Muscle of arm (tissue), 1 donor: ENCODE measurements at regions not wholly inside any gene's neighbourhood (a gene's known extent, or its start where the extent isn't known, plus 50 kb on each side); places are given as distances from the start of the nearest gene placed in this dataset.
"Not testable (repeated sequence)": the region's sequence is repeated elsewhere in the genome, so short reads cannot be mapped to it uniquely, and the experiment has no call there.

Source experiments
- DNase-seq: peaks from one replicate; pipeline ENCODE4 v3.0.0-alpha.2; 2013

DNA sequence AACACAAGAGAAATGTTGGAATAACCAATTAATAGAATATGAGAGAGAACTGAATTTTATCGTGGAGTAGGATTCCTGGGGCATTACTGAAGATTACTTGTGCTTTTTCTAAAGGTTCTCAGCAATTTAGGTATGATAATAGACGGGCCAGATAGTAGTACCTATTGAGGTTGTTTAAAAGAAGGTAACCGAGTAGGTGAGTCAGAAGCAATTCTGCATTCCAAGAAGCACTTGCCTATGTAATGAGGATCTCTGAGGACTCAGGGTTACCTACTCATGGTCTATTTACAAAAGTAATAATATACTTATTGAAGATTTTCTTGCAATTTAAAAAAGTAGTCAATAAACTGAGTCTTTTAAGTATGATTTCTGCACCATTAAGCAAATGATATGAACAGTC, 1469.8 kb downstream of the BRINP3 start:
- no peak for DNase-seq

DNA sequence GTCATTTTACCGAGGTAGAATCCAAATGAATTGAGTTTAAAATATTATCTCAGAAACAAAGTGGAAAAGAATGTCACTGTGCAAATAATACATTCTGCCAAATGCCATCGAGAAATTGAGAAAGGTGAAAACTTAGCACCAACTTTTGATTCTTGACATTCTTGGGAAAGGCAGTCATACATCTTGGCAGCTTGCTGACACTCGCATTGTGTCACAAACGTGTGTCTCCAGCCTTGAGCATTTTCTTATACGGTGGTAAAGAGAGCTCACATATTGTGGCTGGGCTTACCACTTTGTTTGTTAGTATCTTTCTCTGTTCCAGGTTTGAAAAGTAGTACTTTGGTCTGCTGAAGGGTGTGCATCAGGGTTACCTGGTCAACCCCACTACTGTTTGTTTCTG, 1456.1 kb downstream of the BRINP3 start:
- no peak for DNase-seq

DNA sequence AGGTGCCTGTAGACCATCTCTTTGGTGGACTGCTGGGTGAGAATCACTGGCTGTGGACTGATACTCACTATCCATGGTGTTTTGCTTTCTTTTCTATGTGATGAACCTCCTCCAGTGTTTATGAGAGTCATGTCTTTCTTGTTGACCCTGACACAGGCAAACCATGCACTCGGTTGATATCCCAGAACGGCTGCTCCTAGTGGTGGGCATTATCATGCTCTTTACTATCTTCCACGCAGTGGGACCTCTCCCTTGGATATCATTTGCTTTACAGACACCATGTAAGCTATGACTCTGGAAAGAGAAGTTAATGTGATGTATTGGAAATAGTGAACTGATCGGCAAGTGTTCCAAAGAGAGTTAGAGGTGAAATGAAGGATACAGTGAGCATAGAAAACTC, 1455.6 kb downstream of the BRINP3 start:
- DNase-seq, result no peak

DNA sequence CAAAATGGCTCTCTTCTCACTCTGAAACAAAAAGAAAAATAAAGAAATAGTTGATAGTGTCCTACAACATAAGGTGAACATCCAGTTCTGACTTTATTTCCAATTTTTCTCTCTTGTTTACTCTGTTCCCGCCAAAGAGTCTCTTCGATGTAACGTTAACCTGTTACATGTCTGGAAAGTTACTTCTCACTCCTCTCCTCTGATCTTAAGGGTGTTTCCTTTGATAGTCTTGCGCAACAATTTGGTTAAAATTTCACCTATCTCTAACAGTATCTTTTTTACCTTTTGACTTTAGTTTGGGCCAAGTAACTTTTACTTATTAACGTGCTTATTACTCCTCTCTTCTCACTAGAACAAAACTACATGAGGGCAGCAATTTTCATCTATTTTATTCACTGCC, 1450.2 kb downstream of the BRINP3 start:
- DNase-seq, result no peak

DNA sequence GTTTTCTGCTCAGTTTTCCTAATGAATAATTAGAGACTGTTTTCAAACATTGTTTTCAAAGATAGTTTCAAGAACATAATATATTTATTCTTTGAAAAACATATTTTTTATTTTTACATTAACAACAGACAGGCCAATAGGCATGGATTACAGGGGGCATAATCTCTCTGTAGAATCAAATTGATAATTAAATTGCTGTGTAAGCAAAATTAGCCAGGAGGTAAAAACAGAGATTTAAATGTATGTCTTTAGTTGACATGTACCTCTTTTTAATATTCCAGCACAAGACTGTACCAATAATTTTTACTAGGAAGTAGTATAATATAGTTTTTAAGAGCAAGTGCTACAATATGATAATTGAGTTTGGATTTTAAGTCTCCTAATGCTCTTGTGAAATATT, 1444.5 kb downstream of the BRINP3 start:
- no peak for DNase-seq

DNA sequence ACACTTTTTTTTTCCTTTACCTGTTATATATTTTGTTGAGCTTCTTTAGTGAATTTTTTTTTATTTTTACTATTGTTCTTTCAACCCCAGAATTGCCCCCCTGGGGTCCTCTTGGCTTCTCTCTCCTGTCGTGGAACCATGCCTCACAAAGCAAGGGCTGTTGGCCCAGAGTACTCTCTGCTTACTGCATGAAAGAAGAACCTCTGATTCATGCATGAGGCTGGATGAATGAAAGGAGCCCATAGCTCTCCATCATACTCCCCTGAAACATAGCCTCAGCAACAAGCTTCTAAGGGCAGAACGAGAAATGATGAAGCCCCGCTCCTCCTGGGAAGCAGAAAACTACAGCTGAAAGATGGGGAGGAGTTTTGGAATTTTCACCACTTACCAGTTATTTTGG, 1441.0 kb downstream of the BRINP3 start:
- DNase-seq, result no peak

DNA sequence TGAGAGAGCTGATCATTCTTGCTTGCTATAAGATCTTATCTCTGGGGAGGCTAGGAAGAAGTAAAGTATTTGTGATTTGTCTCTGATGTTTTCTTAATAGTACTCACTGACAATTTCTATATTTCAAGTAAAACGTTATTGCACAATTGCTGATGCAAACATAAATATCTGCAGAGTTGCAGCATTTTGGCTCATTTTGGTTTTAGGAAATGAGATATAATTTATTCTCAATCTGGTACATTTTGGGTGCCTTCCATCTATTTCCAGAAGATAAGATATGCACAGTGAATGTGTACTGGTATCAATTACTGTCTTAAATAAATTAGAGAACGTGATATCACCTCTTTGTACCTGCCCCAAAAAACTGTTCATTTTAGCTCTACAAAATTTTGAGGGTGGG, 1431.5 kb downstream of the BRINP3 start:
- no peak for DNase-seq

DNA sequence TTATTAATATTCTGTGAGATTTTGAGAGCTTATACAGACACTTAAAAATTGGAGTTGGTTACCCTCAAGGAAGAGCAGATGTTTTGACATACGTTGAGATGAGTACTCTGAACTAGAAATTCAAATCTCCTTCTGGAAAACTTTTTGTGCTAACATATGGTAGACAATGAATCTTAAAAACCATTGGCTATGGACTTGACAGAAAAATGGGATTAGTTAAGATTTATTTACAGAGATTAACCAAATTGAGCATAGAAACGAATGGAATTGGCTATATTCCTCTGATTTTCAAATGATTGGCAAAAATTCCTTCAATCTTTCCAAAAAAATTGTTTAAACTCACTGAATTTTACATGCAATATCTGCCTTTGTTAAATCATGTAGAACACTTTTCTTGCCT, 1392.9 kb downstream of the BRINP3 start:
- no peak for DNase-seq

DNA sequence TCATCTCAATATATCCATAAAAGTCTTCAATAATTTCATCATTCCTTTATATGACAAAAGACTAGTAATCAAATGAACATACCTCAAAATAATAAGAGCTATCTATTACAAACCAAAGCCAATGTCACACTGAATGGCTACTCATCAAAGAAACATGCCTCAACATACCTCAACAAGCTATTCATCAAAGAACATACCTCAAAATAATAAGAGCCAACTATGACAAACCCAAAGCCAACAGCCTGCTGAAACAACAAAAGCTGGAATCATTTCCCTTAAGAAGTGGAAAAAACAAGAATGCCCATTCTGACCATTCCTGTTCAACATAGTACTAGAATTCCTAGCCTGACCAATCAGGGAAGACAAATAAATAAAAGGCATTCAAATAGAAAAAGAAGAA, 1373.7 kb downstream of the BRINP3 start:
- DNase-seq, result no peak

DNA sequence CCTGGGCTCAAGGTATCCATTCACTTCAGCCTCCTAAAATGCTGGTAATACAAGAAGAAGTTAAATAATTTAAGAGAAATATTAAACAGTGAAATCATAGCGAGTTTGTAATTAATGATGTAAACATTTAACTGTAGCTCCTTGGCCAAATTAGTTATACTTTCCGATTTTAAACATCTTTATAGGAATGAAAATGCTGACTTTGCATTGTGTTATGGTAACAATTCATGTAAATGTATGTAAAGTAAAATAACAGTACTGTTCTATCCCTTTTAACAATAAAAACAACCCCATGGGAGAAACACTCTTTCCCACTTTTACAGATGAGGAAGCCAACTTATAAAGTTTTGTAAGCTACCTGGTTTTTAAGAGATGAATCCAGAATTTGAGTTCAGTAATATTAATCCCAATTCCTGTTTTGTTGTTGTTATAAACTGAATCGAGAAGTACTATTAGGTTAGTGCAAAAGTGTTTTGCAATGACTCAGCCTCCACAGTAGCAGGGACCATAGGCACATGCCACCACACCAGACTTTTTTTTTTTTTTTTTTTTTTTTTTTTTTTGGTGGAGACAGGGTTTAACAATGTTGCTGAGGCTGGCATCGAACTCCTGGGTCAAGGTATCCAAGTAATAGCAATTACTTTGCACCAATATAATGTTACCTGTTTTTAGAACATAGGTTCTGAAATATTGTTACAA, 1360.4 kb downstream of the BRINP3 start:
- no peak for DNase-seq

DNA sequence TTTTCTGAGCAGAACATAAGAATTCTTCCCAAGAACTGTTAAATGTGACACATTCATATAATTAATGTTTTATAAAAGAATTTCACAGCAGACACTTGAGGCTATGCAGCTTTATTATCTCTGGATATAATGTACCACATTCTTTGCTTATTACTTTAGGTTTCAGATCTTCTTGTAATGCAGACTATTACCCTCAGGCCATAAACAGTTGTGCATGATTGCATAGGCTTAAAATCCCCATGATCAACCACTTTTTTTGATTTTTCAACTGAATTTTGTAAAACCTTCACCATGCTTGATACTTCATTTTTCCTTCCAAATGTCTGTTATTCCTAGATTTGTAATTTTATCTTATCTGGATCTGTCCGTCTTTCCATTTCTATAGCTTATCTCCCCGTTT, 1355.7 kb downstream of the BRINP3 start:
- no peak for DNase-seq

DNA sequence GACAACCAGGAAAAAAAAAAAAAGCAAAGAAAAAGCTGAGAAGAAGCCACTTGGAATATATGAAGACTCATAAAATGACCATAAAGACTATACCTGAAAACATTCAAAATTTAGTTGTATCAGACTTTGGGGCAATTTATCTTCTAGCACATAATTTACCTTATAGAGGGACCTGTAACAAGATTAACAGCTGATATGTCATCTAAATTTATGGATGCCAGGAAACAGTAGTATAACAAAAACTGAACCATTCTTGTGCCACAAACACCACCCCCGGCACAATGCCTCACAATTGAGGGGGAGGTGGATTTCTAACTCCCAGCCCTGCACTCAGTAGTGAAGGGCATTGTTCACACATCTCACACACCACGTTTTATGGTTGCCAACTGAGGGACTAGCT, 1352.0 kb downstream of the BRINP3 start:
- DNase-seq, result no peak

DNA sequence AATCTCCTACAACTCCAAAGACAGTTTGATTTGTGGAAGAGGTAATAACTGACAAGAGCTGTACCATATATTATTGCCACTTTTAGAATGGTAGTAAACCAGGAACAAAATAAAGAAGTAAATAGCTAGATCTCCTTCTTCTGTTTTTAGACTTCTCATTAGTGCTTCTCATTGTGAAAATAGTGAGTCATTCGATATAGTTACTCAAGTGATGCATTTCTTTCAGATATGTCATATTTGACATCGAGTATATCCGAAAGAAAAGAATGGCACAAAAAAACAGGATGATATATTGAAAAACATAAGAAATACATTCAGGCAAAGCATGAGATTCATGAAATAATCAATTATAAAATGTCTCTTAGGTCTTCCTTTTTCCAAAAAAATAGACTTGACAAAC, 1346.1 kb downstream of the BRINP3 start:
- DNase-seq, result no peak

DNA sequence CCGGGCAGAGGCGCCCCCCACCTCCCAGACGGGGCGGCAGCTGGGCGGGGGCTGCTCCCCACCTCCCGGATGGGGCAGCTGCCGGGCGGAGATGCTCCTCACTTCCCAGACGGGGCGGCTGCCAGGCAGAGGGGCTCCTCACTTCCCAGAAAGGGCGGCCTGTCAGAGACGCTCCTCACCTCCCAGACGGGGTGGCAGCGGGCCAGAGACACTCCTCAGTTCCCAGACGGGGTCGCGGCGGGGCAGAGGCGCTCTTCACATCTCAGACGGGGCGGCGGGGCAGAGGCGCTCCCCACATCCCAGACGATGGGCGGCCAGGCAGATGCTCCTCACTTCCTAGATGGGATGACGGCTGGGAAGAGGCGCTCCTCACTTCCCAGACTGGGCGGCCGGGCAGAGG, 1337.9 kb downstream of the BRINP3 start:
- not testable (repeated sequence) for DNase-seq

DNA sequence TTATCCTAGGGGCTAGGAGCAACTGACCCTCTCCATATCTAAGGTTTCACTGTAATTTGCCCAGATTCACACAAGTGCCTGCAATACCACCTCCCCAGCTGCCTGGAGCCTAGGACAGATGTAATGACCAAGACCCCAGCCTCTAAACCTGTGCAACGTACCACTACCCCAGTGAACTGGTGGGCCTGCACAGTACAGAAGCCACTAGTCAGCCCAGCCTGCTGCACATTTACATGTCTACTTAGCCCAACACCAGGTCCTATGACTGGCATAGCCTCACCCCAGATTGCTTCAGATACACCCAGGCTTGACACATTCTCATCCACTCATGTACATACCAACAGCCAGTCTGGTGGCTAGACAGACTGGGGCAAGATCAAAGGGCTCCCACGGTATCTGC, 1336.6 kb downstream of the BRINP3 start:
- DNase-seq, result no peak

DNA sequence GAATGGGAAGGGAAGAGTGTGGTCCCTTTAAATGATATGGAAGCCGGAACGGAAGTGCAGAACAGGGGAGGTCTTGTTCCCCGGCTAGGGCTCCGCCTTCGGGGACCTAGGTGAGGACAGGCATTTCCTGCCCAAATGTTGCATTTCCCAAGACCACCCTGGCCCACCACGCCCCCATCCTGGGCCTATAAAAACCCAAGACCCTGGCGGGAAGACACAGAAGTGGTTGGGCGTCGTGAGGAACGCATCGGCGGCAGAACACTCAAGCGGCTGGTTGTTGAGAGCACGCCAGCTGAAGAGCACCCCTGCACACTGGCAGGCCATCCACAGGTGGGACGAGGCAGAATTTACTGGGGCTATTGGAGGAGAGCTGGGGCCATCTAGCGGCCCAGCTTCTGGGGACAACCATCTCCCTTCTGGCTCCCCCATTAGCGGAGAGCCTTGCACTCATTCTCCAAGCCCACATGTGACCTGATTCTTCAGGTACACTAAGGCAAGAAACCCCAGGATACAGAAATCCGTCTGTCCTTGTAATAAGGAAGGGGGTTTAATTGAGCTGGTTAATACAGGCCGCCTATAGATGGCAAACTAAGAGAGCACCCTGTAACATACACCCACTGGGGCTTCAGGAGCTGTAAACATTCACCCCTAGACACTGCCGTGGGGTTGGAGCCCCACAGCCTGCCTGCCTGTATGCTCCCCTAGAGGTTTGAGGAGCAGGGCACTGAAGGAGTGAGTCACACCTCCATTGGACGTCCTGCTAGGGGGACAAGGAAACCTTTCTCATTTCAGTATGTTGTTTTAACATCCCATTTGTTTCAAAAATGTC, 1327.9 kb downstream of the BRINP3 start:
- DNase-seq, result no peak

DNA sequence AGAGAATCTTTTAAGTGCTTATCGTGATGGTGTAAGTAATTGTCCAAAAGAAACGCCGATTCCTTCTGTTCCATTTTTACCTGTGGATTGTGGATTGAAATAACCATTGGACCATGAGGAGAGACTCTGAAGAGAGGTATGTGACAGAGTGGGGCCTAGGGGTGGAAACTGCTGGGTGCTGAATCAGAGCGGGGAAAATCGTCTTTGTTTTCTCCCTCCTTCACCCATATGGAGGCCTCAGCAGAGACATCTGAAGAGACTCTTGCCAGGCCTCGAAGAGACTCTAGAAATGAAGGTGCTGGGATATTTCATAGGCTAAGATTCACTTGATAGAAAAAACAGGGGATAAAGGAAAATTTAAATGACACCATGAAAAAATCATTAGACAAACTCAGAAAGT, 1327.0 kb downstream of the BRINP3 start:
- no peak for DNase-seq

DNA sequence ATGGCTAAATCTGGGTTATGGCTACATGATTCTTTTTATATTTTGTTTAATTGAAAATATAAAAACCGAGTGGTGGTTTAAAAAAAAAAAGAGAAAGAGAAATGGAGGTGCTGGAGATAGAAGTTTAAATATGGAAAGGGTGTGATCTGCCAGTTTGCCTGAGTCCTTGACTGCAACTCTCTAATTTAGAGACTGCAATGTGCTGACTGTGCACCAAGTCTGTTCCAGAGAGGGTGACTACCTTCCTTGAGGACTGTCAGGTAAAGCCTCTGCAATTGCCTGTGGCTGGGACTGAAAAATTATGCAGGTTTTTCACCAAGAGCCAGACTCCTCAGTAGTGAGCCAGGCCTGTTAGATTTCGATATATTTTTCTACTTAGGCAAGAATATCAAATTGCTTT, 1326.3 kb downstream of the BRINP3 start:
- no peak for DNase-seq

DNA sequence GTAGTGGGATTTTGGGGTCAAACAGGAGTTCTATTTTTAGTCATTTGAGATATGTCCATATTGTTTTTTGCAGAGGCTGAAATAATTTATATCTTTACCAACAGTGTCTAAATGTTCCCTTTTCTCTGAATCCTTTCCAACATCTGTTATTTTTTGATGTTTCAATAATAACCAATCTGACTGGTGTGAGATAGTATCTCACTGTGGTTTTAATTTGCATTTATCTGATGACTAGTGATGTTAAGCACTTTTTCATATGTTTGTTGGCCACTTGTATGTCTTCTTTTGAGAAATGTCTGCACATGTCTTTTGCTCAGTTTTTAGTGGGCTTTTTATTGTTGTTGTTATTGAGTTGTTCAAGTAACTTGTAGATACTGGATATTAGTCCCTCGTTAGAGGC, 1325.0 kb downstream of the BRINP3 start:
- DNase-seq, result no peak

DNA sequence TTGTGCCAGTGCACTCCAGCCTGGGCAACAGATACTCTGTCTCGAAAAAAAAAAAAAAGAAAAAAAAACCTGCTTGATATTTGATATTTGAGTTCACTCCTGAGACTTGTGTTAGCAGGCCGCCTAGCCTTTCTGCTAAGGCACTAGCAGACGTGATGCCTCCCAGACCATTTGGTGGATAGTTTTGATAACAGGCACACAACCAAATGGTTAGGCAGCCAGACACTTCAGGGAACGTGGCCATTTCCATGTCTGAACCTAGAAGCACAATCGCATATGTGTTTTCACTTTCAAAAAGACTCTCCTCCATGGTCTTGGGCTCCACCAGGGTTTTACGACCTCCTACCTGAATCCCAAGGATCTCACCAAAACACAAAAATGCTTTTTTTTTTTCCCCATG, 1319.5 kb downstream of the BRINP3 start:
- DNase-seq, result no peak

DNA sequence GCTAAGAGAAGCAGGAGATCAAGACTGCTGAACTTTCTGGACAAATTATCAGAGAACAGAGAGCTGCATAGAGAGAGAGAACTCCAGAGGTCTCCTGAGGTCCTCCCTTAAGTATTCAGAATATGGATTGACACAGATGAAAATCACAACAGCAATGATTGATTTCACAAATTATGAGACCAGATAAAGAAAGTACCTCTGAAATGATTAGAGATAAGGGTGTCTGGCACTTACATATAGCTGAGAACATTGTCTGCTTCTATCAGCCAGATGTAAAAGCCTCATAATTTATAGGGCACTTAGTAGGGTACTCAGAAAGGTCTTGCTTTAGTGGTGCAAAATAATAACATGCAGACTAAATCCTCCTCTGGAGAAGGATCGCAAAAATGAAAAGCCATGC, 1301.8 kb downstream of the BRINP3 start:
- no peak for DNase-seq

DNA sequence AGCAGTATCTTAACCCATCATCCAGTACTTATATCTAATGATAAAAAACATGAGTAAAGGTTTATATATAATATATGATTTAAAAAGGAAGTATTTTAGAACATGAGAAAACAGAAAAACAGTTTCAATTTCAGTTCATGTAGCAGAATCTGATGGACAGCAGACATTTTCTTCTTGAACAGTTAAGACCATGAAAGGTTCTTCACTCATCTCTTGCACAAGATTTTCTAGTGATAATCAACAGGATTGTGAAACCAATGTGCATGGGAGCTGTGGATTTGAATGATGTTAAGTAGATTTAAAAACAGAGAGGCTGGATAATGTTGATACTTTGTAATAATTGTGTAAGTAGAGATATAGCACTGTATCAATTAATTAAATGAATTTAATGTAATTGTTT, 1297.6 kb downstream of the BRINP3 start:
- no peak for DNase-seq

DNA sequence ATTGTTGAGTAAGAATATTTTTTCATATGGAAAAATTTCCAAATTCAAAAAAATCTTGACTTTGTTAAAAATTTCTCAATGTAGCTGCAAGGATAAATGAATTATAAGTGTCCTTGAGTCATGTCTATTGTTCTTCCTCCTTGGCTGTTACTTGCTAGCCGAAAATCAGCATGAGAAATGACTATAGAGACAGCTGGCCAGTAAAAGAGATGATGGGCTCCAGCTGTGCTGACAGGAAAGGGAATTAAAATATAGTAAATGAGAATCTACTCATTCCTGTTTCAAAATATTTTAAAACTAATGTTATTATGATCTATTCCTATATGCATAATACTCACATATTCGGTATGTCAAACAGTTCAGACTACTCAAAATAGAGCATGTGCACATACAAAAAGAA, 1292.6 kb downstream of the BRINP3 start:
- DNase-seq, result peak; percentile 51
